Tibial nerve (tissue), 4 donors: ENCODE measurements at regions not wholly inside any gene's neighbourhood (a gene's known extent, or its start where the extent isn't known, plus 50 kb on each side); places are given as distances from the start of the nearest gene placed in this dataset.
"Not testable (repeated sequence)": the region's sequence is repeated elsewhere in the genome, so short reads cannot be mapped to it uniquely, and the experiment has no call there.

Experiments used
- DNase-seq, 2 donors: peaks; one replicate each; pipeline ENCODE4 v3.0.0-alpha.2; 2019; ENCODE audit warnings: low spot score in 2 of 2
- H3K27ac ChIP-seq, 4 donors: fragments of 200-600 bp; sonication (generic) in 3 of 4; one replicate each; pipeline ENCODE4 v1.5.1; 2017 to 2019; ENCODE audit warnings: mild to moderate bottlenecking in 1 of 4
- H3K27me3 ChIP-seq, 2 donors: fragments of 200-600 bp; sonication (generic) in 1 of 2; one replicate each; pipeline versions ENCODE4 v1.5.1 to v1.6.0; 2017 to 2019
- H3K36me3 ChIP-seq, 3 donors: fragments of 200-600 bp; sonication (generic); one replicate each; pipeline ENCODE4 v1.5.1; 2018 to 2019
- H3K4me1 ChIP-seq, 4 donors: fragments of 200-600 bp; sonication (generic) in 3 of 4; one replicate each; pipeline ENCODE4 v1.5.1; 2017 to 2019
- H3K4me3 ChIP-seq, 4 donors: fragments of 200-600 bp; sonication (generic) in 3 of 4; one replicate each; pipeline ENCODE4 v1.5.1; 2017 to 2019; ENCODE audit warnings: mild to moderate bottlenecking in 1 of 4, moderate library complexity in 1 of 4
- H3K9me3 ChIP-seq, 4 donors: fragments of 200-600 bp; sonication (generic) in 3 of 4; one replicate each; pipeline ENCODE4 v1.5.1; 2017 to 2019
- CTCF ChIP-seq, 5 experiments: fragments of 200-600 bp in 3 of 5; fragments of 450-650 bp in 2 of 5; sonication (generic) in 3 of 5; IDR thresholded peaks; one replicate each; pipeline ENCODE4 v1.5.1; 2016 to 2019; ENCODE audit warnings: antibody characterized with exemption in 5 of 5, mild to moderate bottlenecking in 3 of 5, moderate library complexity in 2 of 5
- EP300 ChIP-seq, 2 donors: sonication (generic); formaldehyde crosslinking; IDR thresholded peaks; one replicate each; pipeline ENCODE4 v1.6.1; 2017; ENCODE audit warnings: antibody characterized with exemption in 2 of 2, mild to moderate bottlenecking in 1 of 2
- POLR2A ChIP-seq, 2 donors: fragments of 450-650 bp; IDR thresholded peaks; one replicate each; pipeline ENCODE4 v1.6.1; 2017; ENCODE audit warnings: antibody characterized with exemption in 2 of 2, mild to moderate bottlenecking in 2 of 2, moderate library complexity in 2 of 2
- WGBS, 2 donors: methylation state at CpG; one replicate each; pipeline ENCODE4 v1.1.5; 2018; 5-methylcytosine and 5-hydroxymethylcytosine counted together

- H3K27me3 ChIP-seq, H3K9me3 ChIP-seq, H3K4me1 ChIP-seq, H3K36me3 ChIP-seq, H3K4me3 ChIP-seq, H3K27ac ChIP-seq, DNase-seq: not testable (repeated sequence)
- WGBS, 2 donors = 86 to 91% methylated on average over 26 of the region's 33 CpGs
Measured at GRCh38 chr7:63748571-63749302, 249.9 kb upstream of the ZNF722 start.

GRCh38 chr7:63752446-63752845 is 246.2 kb upstream of the ZNF722 start:
- 89 to 92% methylated on average over 9 to 10 of the region's 18 CpGs for WGBS, 2 donors
- H3K27ac ChIP-seq = not testable (repeated sequence)

GRCh38 chr7:63753160-63753559 is 245.5 kb upstream of the ZNF722 start:
- H3K4me3 ChIP-seq, H3K27ac ChIP-seq, DNase-seq, H3K36me3 ChIP-seq, H3K4me1 ChIP-seq, H3K27me3 ChIP-seq, H3K9me3 ChIP-seq: not testable (repeated sequence)
- no CpG with 5 or more reads among the region's 22 CpGs for WGBS, 2 donors

More at GRCh38 chr7:63752446-63752845, 246.2 kb upstream of the ZNF722 start:
- H3K27me3 ChIP-seq, H3K9me3 ChIP-seq, H3K36me3 ChIP-seq, DNase-seq, H3K4me3 ChIP-seq, H3K4me1 ChIP-seq: not testable (repeated sequence)

GRCh38 chr7:63760202-63760601 is 238.4 kb upstream of the ZNF722 start:
- H3K36me3 ChIP-seq, H3K27me3 ChIP-seq, H3K4me3 ChIP-seq, H3K27ac ChIP-seq, H3K4me1 ChIP-seq, H3K9me3 ChIP-seq, DNase-seq: not testable (repeated sequence)
- WGBS, 2 donors = 84% methylated on average over 10 of the region's 29 CpGs; no CpG with 5 or more reads in 1 of the 2 donors

- not testable (repeated sequence) for DNase-seq, H3K4me3 ChIP-seq, H3K4me1 ChIP-seq, H3K27me3 ChIP-seq, H3K36me3 ChIP-seq, H3K27ac ChIP-seq
- WGBS, 2 donors = 89 to 92% methylated on average over 13 of the region's 13 CpGs
- H3K9me3 ChIP-seq = peaks cover 0 to 13% (median 0%) of the 10 kb centered on the region in 4 donors
Measured at GRCh38 chr7:63765541-63765940, 233.1 kb upstream of the ZNF722 start.

- 92 to 96% methylated on average over 19 to 21 of the region's 23 CpGs for WGBS, 2 donors
- peaks cover 0 to 13% (median 0%) of the 10 kb centered on the region in 4 donors for H3K9me3 ChIP-seq
- not testable (repeated sequence) for H3K4me1 ChIP-seq, DNase-seq, H3K27me3 ChIP-seq, H3K36me3 ChIP-seq, H3K27ac ChIP-seq, H3K4me3 ChIP-seq
Measured at GRCh38 chr7:63766197-63766596, 232.5 kb upstream of the ZNF722 start.

- not testable (repeated sequence) for H3K27ac ChIP-seq, H3K4me3 ChIP-seq, DNase-seq, H3K27me3 ChIP-seq, H3K36me3 ChIP-seq, H3K4me1 ChIP-seq
- 69 to 71% methylated on average over 7 to 10 of the region's 10 CpGs for WGBS, 2 donors
- peaks cover 0 to 20% (median 0%) of the 10 kb centered on the region in 4 donors for H3K9me3 ChIP-seq
Measured at GRCh38 chr7:63770162-63770561, 228.5 kb upstream of the ZNF722 start.

- H3K27ac ChIP-seq, DNase-seq, H3K36me3 ChIP-seq, H3K27me3 ChIP-seq, H3K9me3 ChIP-seq, H3K4me1 ChIP-seq, H3K4me3 ChIP-seq: not testable (repeated sequence)
- WGBS, 2 donors = 83 to 95% methylated on average over 7 to 14 of the region's 26 CpGs
Measured at GRCh38 chr7:63771389-63772085, 227.1 kb upstream of the ZNF722 start.

- Histone ChIP-seq H3K9me3 (peaks cover 0 to 19% (median 0%) of the 10 kb centered on the region in 4 donors), H3K27ac (no peak overlapping the region), H3K4me3 (peak overlapping the region in 2 of 4 donors; percentile 5 to 38), H3K27me3 (no peaks in the 10 kb centered on the region), H3K4me1 (no peaks in the 10 kb centered on the region), H3K36me3 (no peaks in the 10 kb centered on the region)
- no peak for DNase-seq
- TF ChIP-seq EP300 (IDR thresholded peaks at IDR 0.05) (no peak), CTCF (IDR thresholded peaks at IDR 0.05) (no peak), POLR2A (IDR thresholded peaks at IDR 0.05) (no peak)
- WGBS, 2 donors = 39 to 50% methylated on average over 59 to 73 of the region's 78 CpGs
Measured at GRCh38 chr7:63789378-63790176, 209.1 kb upstream of the ZNF722 start.

- H3K4me3 ChIP-seq = peak overlapping the region in 1 of 4 donors; percentile 38
- H3K36me3 ChIP-seq, H3K27me3 ChIP-seq, DNase-seq, H3K4me1 ChIP-seq, H3K27ac ChIP-seq: not testable (repeated sequence)
- H3K9me3 ChIP-seq = peaks cover 0 to 19% (median 0%) of the 10 kb centered on the region in 4 donors
- 37 to 41% methylated on average over 34 to 40 of the region's 49 CpGs for WGBS, 2 donors
Measured at GRCh38 chr7:63790177-63790763, 208.4 kb upstream of the ZNF722 start.
